ENCODE measurements at regions not wholly inside any gene's neighbourhood (a gene's known extent, or its start where the extent isn't known, plus 50 kb on each side); places are given as distances from the start of the nearest gene placed in this dataset.

- TF ChIP-seq GATA2 (IDR thresholded peaks at IDR 0.05; ENCODE audit: low read depth, low read length) (no peak), GATA3 (IDR thresholded peaks at IDR 0.05; ENCODE audit: low read depth, low read length) (no peak)
These were observed 129.9 kb upstream of the FRMD6 start for GRCh38 chr14:51521764-51522163.

All from SH-SY5Y (cell line).